Lower lobe of right lung (tissue), 2 donors: ENCODE measurements at regions not wholly inside any gene's neighbourhood (a gene's known extent, or its start where the extent isn't known, plus 50 kb on each side); places are given as distances from the start of the nearest gene placed in this dataset.

Source experiments
- ATAC-seq, 2 donors: fragments of 200-7000 bp; cut with Tn5 transposase; one replicate each; pipeline ENCODE4 v1.9.1; 2020 to 2022; ENCODE audit warnings: mild to moderate bottlenecking in 2 of 2, moderate library complexity in 2 of 2
- DNase-seq: peaks from one replicate; pipeline ENCODE4 v3.0.0-alpha.2; 2020
- H3K27ac ChIP-seq: fragments of 200-600 bp; one replicate; pipeline ENCODE4 v1.8.0; 2022
- H3K27me3 ChIP-seq: fragments of 200-600 bp; one replicate; pipeline ENCODE4 v1.8.0; 2022; ENCODE audit warnings: low read depth
- H3K36me3 ChIP-seq: fragments of 200-600 bp; one replicate; pipeline ENCODE4 v1.8.0; 2022; ENCODE audit warnings: mild to moderate bottlenecking
- H3K4me1 ChIP-seq: fragments of 200-600 bp; one replicate; pipeline ENCODE4 v1.8.0; 2022
- H3K4me3 ChIP-seq: fragments of 200-600 bp; one replicate; pipeline ENCODE4 v1.8.0; 2022; ENCODE audit warnings: mild to moderate bottlenecking
- H3K9me3 ChIP-seq: fragments of 200-600 bp; one replicate; pipeline ENCODE4 v1.8.0; 2022
- intact Hi-C: fragments of 100-400 bp; cut with DNase I; formaldehyde crosslinking; loops from one replicate; pipeline ENCODE4 v1.11.0; 2022
- TF ChIP-seq, protein P1 (sequence below): fragments of 200-600 bp; IDR thresholded peaks from one replicate; pipeline ENCODE4 v1.8.0; 2022; ENCODE audit warnings: antibody characterized with exemption, mild to moderate bottlenecking
- donor health status: DM: no; HTN: yes; CAD: no; lungs with severe emphysema.

DNA sequence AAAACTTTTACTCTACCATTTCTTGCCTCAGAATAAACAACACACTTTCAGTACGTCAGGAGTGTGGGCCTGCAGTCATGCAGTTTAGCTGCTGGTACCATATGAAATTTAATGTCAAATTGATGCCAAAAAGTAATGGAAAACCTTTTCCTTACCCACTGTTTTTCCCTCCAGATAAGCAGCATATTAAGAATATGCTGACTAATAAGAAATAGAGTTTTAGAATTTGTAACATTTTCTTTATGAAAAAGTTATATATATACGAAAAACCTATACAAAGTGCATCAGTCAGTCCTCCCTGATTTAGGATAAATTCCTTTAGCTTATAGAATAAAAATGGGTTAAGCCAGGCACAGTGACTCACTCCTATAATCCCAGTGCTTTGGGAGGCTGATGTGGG, 206.8 kb upstream of the PPARGC1A start:
- H3K27me3 ChIP-seq = no peaks in the 10 kb centered on the region
- H3K36me3 ChIP-seq = no peaks in the 10 kb centered on the region
- H3K4me3 ChIP-seq = no peak overlapping the region
- ATAC-seq (no peak), DNase-seq (no peak)
- H3K4me1 ChIP-seq = no peaks in the 10 kb centered on the region
- TF ChIP-seq, protein P1, sequence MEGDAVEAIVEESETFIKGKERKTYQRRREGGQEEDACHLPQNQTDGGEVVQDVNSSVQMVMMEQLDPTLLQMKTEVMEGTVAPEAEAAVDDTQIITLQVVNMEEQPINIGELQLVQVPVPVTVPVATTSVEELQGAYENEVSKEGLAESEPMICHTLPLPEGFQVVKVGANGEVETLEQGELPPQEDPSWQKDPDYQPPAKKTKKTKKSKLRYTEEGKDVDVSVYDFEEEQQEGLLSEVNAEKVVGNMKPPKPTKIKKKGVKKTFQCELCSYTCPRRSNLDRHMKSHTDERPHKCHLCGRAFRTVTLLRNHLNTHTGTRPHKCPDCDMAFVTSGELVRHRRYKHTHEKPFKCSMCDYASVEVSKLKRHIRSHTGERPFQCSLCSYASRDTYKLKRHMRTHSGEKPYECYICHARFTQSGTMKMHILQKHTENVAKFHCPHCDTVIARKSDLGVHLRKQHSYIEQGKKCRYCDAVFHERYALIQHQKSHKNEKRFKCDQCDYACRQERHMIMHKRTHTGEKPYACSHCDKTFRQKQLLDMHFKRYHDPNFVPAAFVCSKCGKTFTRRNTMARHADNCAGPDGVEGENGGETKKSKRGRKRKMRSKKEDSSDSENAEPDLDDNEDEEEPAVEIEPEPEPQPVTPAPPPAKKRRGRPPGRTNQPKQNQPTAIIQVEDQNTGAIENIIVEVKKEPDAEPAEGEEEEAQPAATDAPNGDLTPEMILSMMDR = no peak
- intact Hi-C loops = no loop called here
- no peak overlapping the region for H3K27ac ChIP-seq
- no peaks in the 10 kb centered on the region for H3K9me3 ChIP-seq

DNA sequence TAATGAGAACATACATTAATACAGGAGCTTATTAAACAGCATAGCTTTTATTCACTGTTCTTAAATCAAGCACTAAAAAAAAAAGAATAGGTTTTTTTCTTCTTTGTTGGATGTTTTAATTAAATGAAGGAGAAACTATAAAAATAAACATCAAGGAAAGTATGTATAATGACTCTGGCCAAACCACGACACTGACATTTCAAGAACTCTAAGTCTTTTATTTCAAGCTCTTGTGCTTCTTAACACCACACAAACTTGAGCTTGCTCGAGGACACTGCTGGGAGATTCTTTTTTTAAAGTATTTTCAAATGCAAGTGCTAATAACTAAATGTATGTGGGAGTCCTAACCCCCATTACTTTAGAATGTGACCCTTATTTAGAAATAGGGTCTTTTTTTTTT, 204.9 kb upstream of the PPARGC1A start:
- Histone ChIP-seq H3K36me3 (no peaks in the 10 kb centered on the region), H3K27ac (no peak overlapping the region), H3K27me3 (no peaks in the 10 kb centered on the region), H3K9me3 (no peaks in the 10 kb centered on the region), H3K4me3 (no peak overlapping the region), H3K4me1 (no peaks in the 10 kb centered on the region)
- no peak for DNase-seq
- no peak for ATAC-seq
- TF ChIP-seq, protein P1 = no peak
- intact Hi-C loops = no loop called here

DNA sequence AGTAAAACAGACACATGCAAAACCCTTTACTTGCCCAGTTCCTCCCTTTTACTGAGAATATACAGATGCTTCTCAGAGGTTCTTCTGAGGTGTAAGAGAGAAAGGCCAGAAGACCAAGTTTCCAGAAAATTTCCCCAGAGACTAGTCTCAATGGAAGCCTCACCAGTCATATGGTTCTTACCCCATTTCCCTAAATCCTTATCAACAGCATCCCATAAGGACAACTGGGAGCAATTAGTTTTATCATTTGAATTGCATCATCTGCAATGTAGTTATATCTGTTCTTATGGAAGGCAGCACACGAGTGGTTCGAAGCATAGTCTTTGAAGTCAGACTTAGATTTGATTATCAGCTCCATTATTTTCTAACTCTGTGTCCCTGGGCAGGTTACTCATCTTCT, 203.6 kb upstream of the PPARGC1A start:
- intact Hi-C loops = no loop called here
- H3K36me3 ChIP-seq = no peaks in the 10 kb centered on the region
- H3K9me3 ChIP-seq = no peaks in the 10 kb centered on the region
- no peaks in the 10 kb centered on the region for H3K4me1 ChIP-seq
- ATAC-seq (no peak), DNase-seq (no peak)
- no peak overlapping the region for H3K27ac ChIP-seq
- no peaks in the 10 kb centered on the region for H3K27me3 ChIP-seq
- H3K4me3 ChIP-seq = no peak overlapping the region
- TF ChIP-seq, protein P1 = no peak

DNA sequence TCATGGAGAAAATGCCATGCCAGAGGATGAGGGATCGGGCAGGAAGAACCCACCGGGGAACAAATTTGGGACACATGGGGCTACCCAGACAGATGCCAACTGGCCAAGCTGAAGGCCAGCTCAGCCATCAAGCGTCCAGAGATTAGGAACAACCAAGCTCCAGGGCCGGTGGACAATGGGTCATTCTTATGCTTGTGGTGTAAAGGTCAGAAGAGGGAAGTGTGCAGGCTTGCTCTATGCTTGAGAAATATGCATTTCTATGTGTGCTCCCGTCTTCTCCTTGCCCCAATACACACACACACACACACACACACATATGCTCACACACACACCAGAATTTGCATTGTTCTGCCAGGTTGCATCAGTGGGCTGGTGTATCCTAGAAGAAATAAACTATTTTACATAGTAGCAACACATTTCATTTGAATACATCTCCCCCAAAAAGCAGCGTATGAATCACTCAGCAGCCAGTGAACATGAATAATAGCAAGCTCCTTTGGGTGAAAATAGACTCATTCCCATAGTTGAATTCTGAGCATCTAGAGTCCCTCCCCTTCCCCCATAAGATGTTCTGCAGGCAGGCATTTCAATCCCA, 201.9 kb upstream of the PPARGC1A start:
- ATAC-seq (no peak), DNase-seq (no peak)
- Histone ChIP-seq H3K27ac (no peak overlapping the region), H3K4me1 (no peaks in the 10 kb centered on the region), H3K36me3 (no peaks in the 10 kb centered on the region), H3K9me3 (no peaks in the 10 kb centered on the region), H3K27me3 (no peaks in the 10 kb centered on the region), H3K4me3 (no peak overlapping the region)
- TF ChIP-seq, protein P1 = no peak
- intact Hi-C loops = no loop called here

DNA sequence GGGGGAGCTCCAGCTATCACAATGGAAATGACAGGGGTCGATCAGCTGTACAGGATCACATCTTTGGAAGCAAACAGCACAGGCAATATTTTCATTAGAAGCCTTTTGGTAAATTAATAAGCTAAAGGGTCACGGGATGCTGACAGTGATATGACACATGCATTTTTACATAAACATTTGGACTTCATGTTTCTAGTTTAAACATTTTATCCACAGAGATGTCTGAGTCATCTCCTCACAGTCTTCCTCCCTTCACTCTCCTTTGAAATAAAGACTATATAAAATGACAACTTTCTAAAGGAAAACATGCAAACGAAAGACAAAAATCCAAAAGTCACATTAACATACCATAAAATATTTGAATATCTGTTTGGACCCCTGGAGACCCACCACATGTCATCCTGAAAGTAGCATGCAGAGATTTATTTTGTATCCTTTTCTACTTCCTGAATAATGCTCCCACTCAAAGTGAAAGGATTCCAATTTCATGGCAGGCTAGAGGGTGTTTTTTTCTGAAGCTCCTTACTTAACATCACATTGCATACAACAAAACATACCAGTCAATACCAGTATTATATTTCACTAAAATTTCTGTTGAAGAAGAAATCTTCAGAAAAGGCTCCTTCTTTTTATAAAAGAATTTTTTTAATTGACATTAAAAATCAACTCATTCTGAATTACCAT, 200.1 kb upstream of the PPARGC1A start:
- TF ChIP-seq, protein P1 = no peak
- ATAC-seq = no peak
- intact Hi-C loops = no loop called here
- Histone ChIP-seq H3K27ac (no peak overlapping the region), H3K27me3 (no peaks in the 10 kb centered on the region), H3K9me3 (no peaks in the 10 kb centered on the region), H3K4me1 (no peaks in the 10 kb centered on the region), H3K36me3 (no peaks in the 10 kb centered on the region), H3K4me3 (no peak overlapping the region)
- no peak for DNase-seq
